Endodermal cell (in vitro differentiated cells): ENCODE measurements at regions not wholly inside any gene's neighbourhood (a gene's known extent, or its start where the extent isn't known, plus 50 kb on each side); places are given as distances from the start of the nearest gene placed in this dataset.
A peak's percentile ranks its signal among the peaks of the same experiment; 100 is the strongest.

Experiments
- DNase-seq: peaks from one replicate; pipeline ENCODE4 v3.0.0-alpha.2; 2017
- H3K27ac ChIP-seq: 2 replicates; pipeline ENCODE4 v1.5.1; 2013; ENCODE audit warnings: mild to moderate bottlenecking, low read depth, low read length, moderate library complexity
- H3K27me3 ChIP-seq: 2 replicates; pipeline ENCODE4 v1.6.1; 2013; ENCODE audit warnings: mild to moderate bottlenecking, low read length, moderate library complexity; ENCODE audit not compliant: insufficient read depth, control insufficient read depth, poor library complexity, severe bottlenecking
- H3K36me3 ChIP-seq: 2 replicates; pipeline ENCODE4 v1.7.0; 2013; ENCODE audit warnings: mild to moderate bottlenecking, low read length, moderate library complexity; ENCODE audit not compliant: control insufficient read depth, insufficient read depth
- H3K4me1 ChIP-seq: one replicate; pipeline ENCODE4 v1.7.0; 2013; ENCODE audit warnings: low read length; ENCODE audit not compliant: control insufficient read depth, insufficient read depth
- H3K4me3 ChIP-seq: 2 replicates; pipeline ENCODE4 v1.5.1; 2013; ENCODE audit warnings: mild to moderate bottlenecking, low read length, moderate library complexity
- H3K9ac ChIP-seq: 2 replicates; pipeline ENCODE4 v1.6.1; 2013; ENCODE audit warnings: mild to moderate bottlenecking, low read length, moderate library complexity; ENCODE audit not compliant: poor library complexity, severe bottlenecking; ENCODE audit errors: extremely low read depth
- H3K9me3 ChIP-seq: 2 replicates; pipeline ENCODE4 v1.6.1; 2013; ENCODE audit warnings: mild to moderate bottlenecking, low read length, moderate library complexity; ENCODE audit not compliant: control insufficient read depth
- H3K27ac Mint-ChIP-seq: 2 replicates; pipeline ENCODE4 v1.8.0; 2020; ENCODE audit warnings: mixed read lengths
- H3K27me3 Mint-ChIP-seq: 2 replicates; pipeline ENCODE4 v1.8.0; 2021; ENCODE audit warnings: mild to moderate bottlenecking, mixed read lengths; ENCODE audit not compliant: insufficient read depth
- H3K36me3 Mint-ChIP-seq: 2 replicates; pipeline ENCODE4 v1.8.0; 2020; ENCODE audit warnings: low read depth, mixed read lengths
- H3K4me1 Mint-ChIP-seq: 2 replicates; pipeline ENCODE4 v1.8.0; 2020; ENCODE audit warnings: mixed read lengths
- H3K4me3 Mint-ChIP-seq: 2 replicates; pipeline ENCODE4 v1.8.0; 2020; ENCODE audit warnings: mild to moderate bottlenecking, moderate library complexity, mixed read lengths
- H3K9me3 Mint-ChIP-seq: 2 replicates; pipeline ENCODE4 v1.8.0; 2020; ENCODE audit warnings: mild to moderate bottlenecking, mixed read lengths
- CTCF ChIP-seq: fragments of 200-600 bp; sonication (generic); conservative IDR thresholded peaks from 2 replicates; pipeline ENCODE4 v1.5.0; 2021; ENCODE audit warnings: antibody characterized with exemption, mild to moderate bottlenecking
- WGBS, 2 experiments: methylation state at CpG; one replicate each; pipeline versions ENCODE4 v1.1.5 to v1.1.7; 2013; ENCODE audit warnings: missing lambda C conversion rate in 2 of 2, mixed read lengths in 1 of 2; ENCODE audit not compliant: insufficient coverage in 1 of 2, insufficient read length in 1 of 2; 5-methylcytosine and 5-hydroxymethylcytosine counted together

DNA sequence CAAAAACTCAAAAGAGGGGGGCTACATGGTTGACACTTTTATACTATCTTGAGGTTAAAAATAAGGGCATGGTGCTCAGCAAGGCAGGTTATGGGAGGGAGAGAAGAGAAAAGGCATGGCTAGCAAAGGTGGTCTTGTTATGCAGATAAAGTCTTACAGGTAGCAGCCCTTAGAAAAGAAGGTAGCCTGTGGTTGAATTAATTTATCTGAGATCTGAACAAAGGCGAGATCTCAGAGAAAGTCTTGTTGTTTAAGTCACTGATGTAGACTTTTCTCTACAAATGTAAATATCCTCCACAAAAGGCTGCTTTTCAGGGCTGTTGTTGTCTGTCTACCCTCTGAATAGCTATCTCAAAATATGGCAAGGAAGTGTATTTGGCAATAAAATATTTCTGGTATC is 1250.4 kb downstream of the PCDH18 start:
- no peaks in the 10 kb centered on the region for H3K36me3 Mint-ChIP-seq
- H3K9me3 ChIP-seq, result no peaks in the 10 kb centered on the region
- no peaks in the 10 kb centered on the region for H3K4me1 ChIP-seq
- whole genome bisulfite sequencing, 2 experiments, result 55 to 60% methylated on average over 1 of the region's 1 CpG
- no peak overlapping the region for H3K27ac ChIP-seq
- H3K36me3 ChIP-seq, result no peaks in the 10 kb centered on the region
- H3K9me3 Mint-ChIP-seq, result peaks cover 2% of the 10 kb centered on the region
- no peak overlapping the region for H3K9ac ChIP-seq
- H3K27me3 Mint-ChIP-seq, result no peaks in the 10 kb centered on the region
- no peak overlapping the region for H3K4me3 ChIP-seq
- no peaks in the 10 kb centered on the region for H3K27me3 ChIP-seq
- H3K4me1 Mint-ChIP-seq, result peaks cover 8% of the 10 kb centered on the region
- no peak for TF ChIP-seq CTCF
- H3K4me3 Mint-ChIP-seq, result no peak overlapping the region
- no peak overlapping the region for H3K27ac Mint-ChIP-seq
- DNase-seq, result no peak

GRCh38 chr4:136281307-136281706 is 1251.0 kb downstream of the PCDH18 start:
- no peak overlapping the region for H3K27ac Mint-ChIP-seq
- H3K27ac ChIP-seq, result no peak overlapping the region
- H3K36me3 ChIP-seq, result no peaks in the 10 kb centered on the region
- peak; percentile 44 for DNase-seq
- H3K9ac ChIP-seq, result no peak overlapping the region
- H3K4me1 ChIP-seq, result no peaks in the 10 kb centered on the region
- H3K36me3 Mint-ChIP-seq, result no peaks in the 10 kb centered on the region
- H3K9me3 ChIP-seq, result no peaks in the 10 kb centered on the region
- H3K9me3 Mint-ChIP-seq, result peaks cover 2% of the 10 kb centered on the region
- no peaks in the 10 kb centered on the region for H3K27me3 ChIP-seq
- 81 to 100% methylated on average over 1 to 6 of the region's 6 CpGs for WGBS, 2 experiments
- no peak for TF ChIP-seq CTCF
- H3K4me3 ChIP-seq, result no peak overlapping the region
- no peak overlapping the region for H3K4me3 Mint-ChIP-seq
- H3K27me3 Mint-ChIP-seq, result no peaks in the 10 kb centered on the region
- peaks cover 8% of the 10 kb centered on the region for H3K4me1 Mint-ChIP-seq

- no peaks in the 10 kb centered on the region for H3K4me1 ChIP-seq
- DNase-seq, result no peak
- no peak overlapping the region for H3K4me3 ChIP-seq
- no peaks in the 10 kb centered on the region for H3K27me3 ChIP-seq
- Mint-ChIP-seq H3K4me3 (no peak overlapping the region), H3K27ac (no peak overlapping the region), H3K4me1 (peaks cover 11% of the 10 kb centered on the region), H3K9me3 (no peaks in the 10 kb centered on the region), H3K36me3 (no peaks in the 10 kb centered on the region), H3K27me3 (no peaks in the 10 kb centered on the region)
- no peak overlapping the region for H3K27ac ChIP-seq
- no peaks in the 10 kb centered on the region for H3K9me3 ChIP-seq
- 83 to 89% methylated on average over 1 to 2 of the region's 2 CpGs for WGBS, 2 experiments
- TF ChIP-seq CTCF, result no peak
- no peak overlapping the region for H3K9ac ChIP-seq
- H3K36me3 ChIP-seq, result no peaks in the 10 kb centered on the region
These were observed 1254.6 kb downstream of the PCDH18 start for GRCh38 chr4:136277741-136278140.
